GM12878 (cell line): ENCODE measurements at regions not wholly inside any gene's neighbourhood (a gene's known extent, or its start where the extent isn't known, plus 50 kb on each side); places are given as distances from the start of the nearest gene placed in this dataset.

ENCODE experiments used
- ATAC-seq: fragments of 200-7000 bp; cut with Tn5 transposase; 3 replicates; pipeline ENCODE4 v1.9.1; 2020; ENCODE audit warnings: mild to moderate bottlenecking, moderate library complexity
- BruUV-seq: library from RNA; stranded (reverse); fragments of 400-500 nt; replicated peaks from 2 replicates; lab custom pipeline; 2021; lab: Mats Ljungman, UMichigan
- CTCF ChIA-PET: fragments of 300-600 bp; sonication (Branson Sonifier 250); formaldehyde crosslinking; extraction: SDS; loops from one replicate; lab custom pipeline; 2021; ENCODE audit warnings: inconsistent platforms; lab: Yijun Ruan, JAX
- POLR2A ChIA-PET: fragments of 350-600 bp; formaldehyde crosslinking; extraction: SDS; loops from one replicate; lab custom pipeline; 2021; ENCODE audit warnings: inconsistent platforms; lab: Charles Lee
- RAD21 ChIA-PET: fragments of 300-600 bp; sonication (Branson Sonifier 250); formaldehyde crosslinking; loops from one replicate; lab custom pipeline; 2023; ENCODE audit warnings: antibody characterized with exemption; ENCODE audit not compliant: unreplicated experiment; lab: Charles Lee
- SMC1A ChIA-PET: fragments of 300-600 bp; sonication (Branson Sonifier 250); formaldehyde crosslinking; loops from one replicate; lab custom pipeline; 2023; ENCODE audit not compliant: unreplicated experiment, uncharacterized antibody; lab: Charles Lee
- DNase-seq: peaks from one replicate; pipeline ENCODE4 v3.0.0-alpha.2; 2011; ENCODE audit warnings: low read depth, low spot score
- FAIRE-seq: peaks from 3 replicates; lab custom pipeline; 2011; peaks lifted over from hg19 to GRCh38; lab: Jason Lieb, UNC
- H2AFZ ChIP-seq: 2 replicates; pipeline ENCODE4 v1.6.0; 2011; ENCODE audit warnings: low read depth, low read length, control low read depth; ENCODE audit not compliant: control insufficient read depth
- H3K27ac ChIP-seq: 2 replicates; pipeline ENCODE4 v1.5.1; 2011; ENCODE audit warnings: control low read depth; ENCODE audit not compliant: control insufficient read depth, insufficient read depth
- H3K27me3 ChIP-seq, 2 experiments: replicated peaks in 1 of 2; 2 replicates each; pipeline versions ENCODE4 v1.6.0 to v1.6.1; 2011; ENCODE audit warnings: low read length in 1 of 2; ENCODE audit not compliant: control insufficient read depth in 2 of 2, insufficient read depth in 2 of 2
- H3K36me3 ChIP-seq, 2 experiments: 2 replicates each; pipeline ENCODE4 v1.5.1; 2011; ENCODE audit warnings: low read length in 1 of 2; ENCODE audit not compliant: control insufficient read depth in 2 of 2, insufficient read depth in 2 of 2
- H3K4me1 ChIP-seq: 2 replicates; pipeline ENCODE4 v1.6.1; 2011; ENCODE audit warnings: mild to moderate bottlenecking, low read length, moderate library complexity, mixed read lengths; ENCODE audit not compliant: control insufficient read depth, insufficient read depth
- H3K4me2 ChIP-seq: 2 replicates; pipeline ENCODE4 v1.6.0; 2011; ENCODE audit warnings: control low read depth; ENCODE audit not compliant: control insufficient read depth, insufficient read depth
- H3K4me3 ChIP-seq: fragments of 200-600 bp; sonication (generic); 2 replicates; pipeline ENCODE4 v1.5.1; 2016
- H3K79me2 ChIP-seq: 2 replicates; pipeline ENCODE4 v1.6.0; 2011; ENCODE audit warnings: low read length; ENCODE audit not compliant: control insufficient read depth, insufficient read depth
- H3K9ac ChIP-seq: 2 replicates; pipeline ENCODE4 v1.8.0; 2011; ENCODE audit warnings: low read length, control low read depth, mixed read lengths; ENCODE audit not compliant: control insufficient read depth, insufficient read depth
- H3K9me3 ChIP-seq: replicated peaks from 3 replicates; pipeline ENCODE4 v1.5.1; 2011; ENCODE audit warnings: mild to moderate bottlenecking, low read length; ENCODE audit not compliant: control insufficient read depth, insufficient read depth
- H4K20me1 ChIP-seq: 2 replicates; pipeline ENCODE4 v1.6.0; 2011; ENCODE audit not compliant: control insufficient read depth, insufficient read depth
- CBX3 ChIP-seq: fragments of 200-600 bp; sonication (generic); IDR thresholded peaks from 2 replicates; pipeline ENCODE4 v1.6.1; 2016; ENCODE audit warnings: low read depth, borderline replicate concordance
- EED ChIP-seq: sonication (generic); IDR thresholded peaks from 2 replicates; pipeline ENCODE4 v1.6.1; 2016; ENCODE audit warnings: antibody characterized with exemption, low read depth
- EGR1 ChIP-seq, 2 experiments: IDR thresholded peaks; 1 replicate in 1 of 2; 2 replicates in 1 of 2; pipeline ENCODE4 v1.6.1; 2011 to 2012; ENCODE audit warnings: low read depth in 2 of 2, low read length in 2 of 2, borderline replicate concordance in 1 of 2, mild to moderate bottlenecking in 1 of 2, moderate library complexity in 1 of 2
- ESRRA ChIP-seq: IDR thresholded peaks from 2 replicates; pipeline ENCODE4 v1.6.1; 2012; ENCODE audit warnings: mild to moderate bottlenecking, low read length, improper control_type of control experiment
- FOXK2 ChIP-seq: fragments of 450-650 bp; IDR thresholded peaks from 2 replicates; pipeline ENCODE4 v1.6.1; 2017; ENCODE audit warnings: mild to moderate bottlenecking, moderate library complexity
- HCFC1 ChIP-seq: fragments of 150-350 bp; IDR thresholded peaks from 2 replicates; pipeline ENCODE4 v1.6.1; 2014; ENCODE audit warnings: low read length
- HDGF ChIP-seq: fragments of 450-650 bp; IDR thresholded peaks from 2 replicates; pipeline ENCODE4 v1.6.1; 2016; ENCODE audit warnings: antibody characterized with exemption
- IKZF1 ChIP-seq: fragments of 450-650 bp; conservative IDR thresholded peaks from 2 replicates; pipeline ENCODE4 v1.6.1; 2017; ENCODE audit warnings: antibody characterized with exemption, mild to moderate bottlenecking
- JUND ChIP-seq: IDR thresholded peaks from 2 replicates; pipeline ENCODE4 v1.6.1; 2012; ENCODE audit warnings: low read depth, mild to moderate bottlenecking, low read length, improper control_type of control experiment, moderate library complexity
- KDM1A ChIP-seq: fragments of 200-600 bp; sonication (generic); IDR thresholded peaks from 2 replicates; pipeline ENCODE4 v1.6.1; 2016; ENCODE audit warnings: borderline replicate concordance
- MAX ChIP-seq: IDR thresholded peaks from 2 replicates; pipeline ENCODE4 v1.6.1; 2012; ENCODE audit warnings: low read depth, low read length, improper control_type of control experiment
- MTA3 ChIP-seq: IDR thresholded peaks from 2 replicates; pipeline ENCODE4 v1.6.1; 2012; ENCODE audit warnings: low read length, inconsistent platforms, borderline replicate concordance
- NFIC ChIP-seq: IDR thresholded peaks from 2 replicates; pipeline ENCODE4 v1.6.1; 2012; ENCODE audit warnings: low read depth, mild to moderate bottlenecking, inconsistent platforms, low read length, moderate library complexity
- POLR2A ChIP-seq: IDR thresholded peaks from 2 replicates; pipeline ENCODE4 v1.6.1; 2011; ENCODE audit warnings: low read depth, mild to moderate bottlenecking, low read length
- RAD21 ChIP-seq: IDR thresholded peaks from 2 replicates; pipeline ENCODE4 v1.6.1; 2011; ENCODE audit warnings: mild to moderate bottlenecking, low read depth, low read length, moderate library complexity; ENCODE audit not compliant: insufficient read depth
- RCOR1 ChIP-seq: conservative IDR thresholded peaks from 2 replicates; pipeline ENCODE4 v1.6.1; 2012; ENCODE audit warnings: low read depth, low read length, improper control_type of control experiment
- SPI1 ChIP-seq: IDR thresholded peaks from 2 replicates; pipeline ENCODE4 v1.6.1; 2011; ENCODE audit warnings: low read depth, mild to moderate bottlenecking, low read length, moderate library complexity, borderline replicate concordance; ENCODE audit not compliant: insufficient read depth
- TAF1 ChIP-seq: IDR thresholded peaks from 2 replicates; pipeline ENCODE4 v1.6.1; 2011; ENCODE audit warnings: mild to moderate bottlenecking, low read depth, low read length, borderline replicate concordance
- TARDBP ChIP-seq: IDR thresholded peaks from 2 replicates; pipeline ENCODE4 v1.6.1; 2016; ENCODE audit warnings: borderline replicate concordance
- ZBTB11 ChIP-seq: fragments of 450-650 bp; formaldehyde crosslinking; IDR thresholded peaks from 2 replicates; pipeline ENCODE4 v1.5.0; 2022; ENCODE audit warnings: mild to moderate bottlenecking, missing genetic modification characterization
- ZNF274 ChIP-seq: IDR thresholded peaks from one replicate; pipeline ENCODE4 v1.8.0; 2011; ENCODE audit not compliant: insufficient read length, insufficient read depth
- WGBS: methylation state at CpG from one replicate; pipeline ENCODE4 v1.1.6; 2016; ENCODE audit warnings: low lambda C conversion rate; ENCODE audit not compliant: insufficient replicate concordance, insufficient coverage; ENCODE audit errors: missing lambda C conversion rate; 5-methylcytosine and 5-hydroxymethylcytosine counted together
- in situ Hi-C: fragments of 300-500 bp; cut with MboI; formaldehyde crosslinking; loops from 9 replicates; pipeline ENCODE4 v1.14.3; 2018; ENCODE audit warnings: mixed read lengths
- intact Hi-C: fragments of 100-400 bp; cut with micrococcal nuclease; formaldehyde crosslinking; loops from one replicate; pipeline ENCODE4 v1.14.2; 2022; ENCODE audit not compliant: unreplicated experiment
- TF ChIP-seq, protein P1 (sequence below): IDR thresholded peaks from 2 replicates; pipeline ENCODE4 v1.6.1; 2011; ENCODE audit warnings: low read depth, low read length, improper control_type of control experiment, borderline replicate concordance

- TF ChIP-seq ESRRA, result no peak
- TF ChIP-seq HCFC1, result no peak
- no peak for TF ChIP-seq TAF1
- TF ChIP-seq RCOR1, result no peak
- TF ChIP-seq JUND, result no peak
Measured at GRCh38 chr13:92959790-92960189, 266.8 kb upstream of the GPC6 start (continued).

GRCh38 chr13:92963029-92963428 is 263.6 kb upstream of the GPC6 start:
- TF ChIP-seq, protein P1, sequence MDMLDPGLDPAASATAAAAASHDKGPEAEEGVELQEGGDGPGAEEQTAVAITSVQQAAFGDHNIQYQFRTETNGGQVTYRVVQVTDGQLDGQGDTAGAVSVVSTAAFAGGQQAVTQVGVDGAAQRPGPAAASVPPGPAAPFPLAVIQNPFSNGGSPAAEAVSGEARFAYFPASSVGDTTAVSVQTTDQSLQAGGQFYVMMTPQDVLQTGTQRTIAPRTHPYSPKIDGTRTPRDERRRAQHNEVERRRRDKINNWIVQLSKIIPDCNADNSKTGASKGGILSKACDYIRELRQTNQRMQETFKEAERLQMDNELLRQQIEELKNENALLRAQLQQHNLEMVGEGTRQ, result no peak
- TF ChIP-seq EGR1 (IDR thresholded peaks at IDR 0.05; ENCODE audit: borderline replicate concordance in 1 of 2, low read depth in 2 of 2, low read length in 2 of 2) (no peak), IKZF1 (no peak), KDM1A (no peak), FOXK2 (no peak), ZNF274 (no peak), TARDBP (no peak), HDGF (no peak), MAX (no peak), MTA3 (no peak), POLR2A (no peak), CBX3 (no peak), NFIC (no peak), RAD21 (no peak), SPI1 (no peak), EED (no peak), ZBTB11 (CRISPR knock-in tag) (no peak)
- CTCF ChIA-PET, result interaction anchor here (0.6 to 1.0 kb wide), 2 partner anchors 10 to 309 kb away, joined by 3 read pairs; no protein-coding TSS in a partner anchor
- RAD21 ChIA-PET, result no interaction called here
- Histone ChIP-seq H3K4me2 (no peak overlapping the region), H3K4me3 (no peak overlapping the region), H3K27ac (no peak overlapping the region), H3K27me3 (no peaks in the 10 kb centered on the region), H3K9ac (no peak overlapping the region), H3K79me2 (no peaks in the 10 kb centered on the region), H4K20me1 (no peaks in the 10 kb centered on the region), H3K9me3 (no peaks in the 10 kb centered on the region; the same call in 2 of the 3 replicates), H3K4me1 (no peaks in the 10 kb centered on the region), H3K36me3 (no peaks in the 10 kb centered on the region), H2AFZ (no peak overlapping the region)
- no peak for ATAC-seq
- in situ Hi-C loops (no loop called here), intact Hi-C loops (no loop called here)
- BruUV-seq, result no TSS peak
- POLR2A ChIA-PET, result no interaction called here
- DNase-seq, result no peak
- SMC1A ChIA-PET, result no interaction called here
- 45% methylated on average over 1 of the region's 1 CpG for WGBS
- no peak for FAIRE-seq
